OCI-LY3 (cell line): ENCODE measurements at regions not wholly inside any gene's neighbourhood (a gene's known extent, or its start where the extent isn't known, plus 50 kb on each side); places are given as distances from the start of the nearest gene placed in this dataset.

ENCODE experiments used
- CTCF ChIP-seq: fragments of 200-600, 300-600 bp; sonication (generic); IDR thresholded peaks from 2 replicates; pipeline ENCODE4 v1.5.1; 2014; ENCODE audit warnings: antibody characterized with exemption, low read length, low read depth
- EZH2phosphoT487 ChIP-seq: fragments of 200-600 bp; shearing (Covaris generic); IDR thresholded peaks from 2 replicates; pipeline ENCODE4 v1.6.1; 2018; ENCODE audit warnings: antibody characterized with exemption, mixed run types, low read depth

- no peak for TF ChIP-seq EZH2phosphoT487
- TF ChIP-seq CTCF: no peak
Observed at GRCh38 chr2:183927406-183928325, 670.7 kb upstream of the ZNF804A start.
